Gastroesophageal sphincter (tissue), 3 donors: ENCODE measurements at regions not wholly inside any gene's neighbourhood (a gene's known extent, or its start where the extent isn't known, plus 50 kb on each side); places are given as distances from the start of the nearest gene placed in this dataset.

ENCODE experiments used
- EP300 ChIP-seq: sonication (generic); formaldehyde crosslinking; IDR thresholded peaks from one replicate; pipeline ENCODE4 v1.6.1; 2017; ENCODE audit warnings: antibody characterized with exemption, mild to moderate bottlenecking
- POLR2AphosphoS5 ChIP-seq: sonication (generic); formaldehyde crosslinking; IDR thresholded peaks from one replicate; pipeline ENCODE4 v1.6.1; 2017; ENCODE audit warnings: antibody characterized with exemption
- TF ChIP-seq, protein P1 (sequence below), 4 experiments: fragments of 200-600 bp in 2 of 4; fragments of 450-650 bp in 2 of 4; sonication (generic) in 1 of 4; IDR thresholded peaks; one replicate each; pipeline ENCODE4 v1.5.1; 2017 to 2019; ENCODE audit warnings: antibody characterized with exemption in 4 of 4, mild to moderate bottlenecking in 2 of 4, moderate library complexity in 2 of 4

DNA sequence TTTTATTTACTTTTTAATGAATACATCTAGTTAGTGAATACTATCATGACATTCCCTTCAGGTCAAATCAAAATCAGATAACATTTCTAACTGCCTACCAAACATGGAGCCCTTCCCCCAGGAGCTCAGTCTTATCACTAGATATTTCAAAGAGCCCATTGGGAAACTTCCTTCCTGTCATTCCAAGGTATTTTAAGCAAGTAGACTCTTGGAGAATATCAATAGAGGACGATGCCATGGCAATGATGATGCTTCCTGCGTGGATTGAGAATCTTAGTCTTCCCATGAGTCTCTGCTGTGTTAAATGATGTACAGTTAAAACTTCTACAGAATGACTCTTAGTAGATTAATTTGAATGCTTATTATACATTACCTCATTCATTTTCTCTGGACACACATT lies 384.9 kb downstream of the CENPW start:
- no peak for TF ChIP-seq POLR2AphosphoS5
- TF ChIP-seq, protein P1, sequence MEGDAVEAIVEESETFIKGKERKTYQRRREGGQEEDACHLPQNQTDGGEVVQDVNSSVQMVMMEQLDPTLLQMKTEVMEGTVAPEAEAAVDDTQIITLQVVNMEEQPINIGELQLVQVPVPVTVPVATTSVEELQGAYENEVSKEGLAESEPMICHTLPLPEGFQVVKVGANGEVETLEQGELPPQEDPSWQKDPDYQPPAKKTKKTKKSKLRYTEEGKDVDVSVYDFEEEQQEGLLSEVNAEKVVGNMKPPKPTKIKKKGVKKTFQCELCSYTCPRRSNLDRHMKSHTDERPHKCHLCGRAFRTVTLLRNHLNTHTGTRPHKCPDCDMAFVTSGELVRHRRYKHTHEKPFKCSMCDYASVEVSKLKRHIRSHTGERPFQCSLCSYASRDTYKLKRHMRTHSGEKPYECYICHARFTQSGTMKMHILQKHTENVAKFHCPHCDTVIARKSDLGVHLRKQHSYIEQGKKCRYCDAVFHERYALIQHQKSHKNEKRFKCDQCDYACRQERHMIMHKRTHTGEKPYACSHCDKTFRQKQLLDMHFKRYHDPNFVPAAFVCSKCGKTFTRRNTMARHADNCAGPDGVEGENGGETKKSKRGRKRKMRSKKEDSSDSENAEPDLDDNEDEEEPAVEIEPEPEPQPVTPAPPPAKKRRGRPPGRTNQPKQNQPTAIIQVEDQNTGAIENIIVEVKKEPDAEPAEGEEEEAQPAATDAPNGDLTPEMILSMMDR (IDR thresholded peaks at IDR 0.05) = no peak
- no peak for TF ChIP-seq EP300
